ENCODE measurements at regions not wholly inside any gene's neighbourhood (a gene's known extent, or its start where the extent isn't known, plus 50 kb on each side); places are given as distances from the start of the nearest gene placed in this dataset.

GRCh38 chr18:21955757-21956652, 213.4 kb upstream of the GATA6 start:
- TF ChIP-seq BHLHE40 (IDR thresholded peaks at IDR 0.05; ENCODE audit: low read depth, low read length) = no peak
- TF ChIP-seq CTCF (conservative IDR thresholded peaks at IDR 0.05; ENCODE audit: low read depth, low read length) = peak; percentile 83
- TF ChIP-seq RAD21 (IDR thresholded peaks at IDR 0.05; ENCODE audit: low read length) = peak; percentile 68
- no peak for TF ChIP-seq POLR2A (IDR thresholded peaks at IDR 0.05; ENCODE audit: low read depth, low read length)
- TF ChIP-seq MAZ (IDR thresholded peaks at IDR 0.05; ENCODE audit: borderline replicate concordance, low read depth, low read length) = no peak
- no peak for TF ChIP-seq USF2 (IDR thresholded peaks at IDR 0.05; ENCODE audit: low read depth, low read length)
- no peak for TF ChIP-seq RCOR1 (IDR thresholded peaks at IDR 0.05; ENCODE audit: insufficient replicate concordance, low read length)
- TF ChIP-seq SMC3 (IDR thresholded peaks at IDR 0.05; ENCODE audit: low read depth, low read length) = peak; percentile 80
- TF ChIP-seq CEBPB (IDR thresholded peaks at IDR 0.05; ENCODE audit: low read depth, low read length) = no peak
- TF ChIP-seq MAFK (IDR thresholded peaks at IDR 0.05; ENCODE audit: low read depth, low read length) = no peak
- no peak for TF ChIP-seq RFX5 (IDR thresholded peaks at IDR 0.05; ENCODE audit: low read depth, low read length)
- no peak for TF ChIP-seq FOS (IDR thresholded peaks at IDR 0.05; ENCODE audit: low read depth, low read length)

All from IMR-90 (cell line).